HG03135 (cell line): ENCODE measurements at regions not wholly inside any gene's neighbourhood (a gene's known extent, or its start where the extent isn't known, plus 50 kb on each side); places are given as distances from the start of the nearest gene placed in this dataset.

ENCODE experiments used
- ATAC-seq: cut with Tn5 transposase; IDR thresholded peaks from one replicate; pipeline ENCODE4 v1.9.1; 2021; ENCODE audit warnings: mild to moderate bottlenecking, moderate library complexity; ENCODE audit not compliant: unreplicated experiment

DNA sequence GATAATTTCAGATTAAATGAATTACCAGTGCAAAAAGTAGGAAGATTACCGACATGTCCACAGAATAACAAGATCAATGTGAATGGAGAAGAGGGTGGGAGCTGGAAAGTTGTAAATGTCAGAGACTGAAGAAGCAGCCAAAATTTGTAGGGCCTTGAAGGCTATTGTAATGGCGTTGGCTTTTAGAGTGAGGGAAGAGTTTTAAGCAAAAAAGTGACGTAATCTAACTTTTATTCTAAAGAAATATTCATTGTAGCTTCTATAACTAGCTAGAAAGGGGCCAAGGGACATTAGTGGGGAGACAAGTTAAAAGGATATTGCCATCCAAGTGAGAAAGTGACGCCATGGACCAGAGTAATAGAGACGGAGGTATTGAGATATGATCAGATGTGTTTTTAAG is 63.3 kb upstream of the PCDH7 start:
- ATAC-seq = no peak

DNA sequence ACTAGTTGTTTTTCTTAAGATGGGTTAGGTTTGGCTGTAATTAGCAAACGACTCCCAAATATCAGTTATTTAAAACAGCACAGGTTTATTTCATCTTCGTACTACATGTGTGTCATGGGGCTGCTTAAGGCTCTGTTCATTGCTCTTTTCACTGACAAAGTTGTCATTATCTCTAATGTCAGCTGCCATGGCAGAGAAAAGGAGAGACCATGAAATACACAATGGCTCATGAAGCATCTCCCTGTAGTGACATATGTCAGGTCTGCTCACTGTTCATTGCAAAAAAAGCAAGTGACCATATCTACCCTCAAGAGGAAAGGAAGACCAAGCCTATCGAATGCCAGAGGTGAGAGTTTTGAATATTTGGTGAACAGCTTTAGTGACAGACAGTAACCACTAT is 52.2 kb upstream of the PCDH7 start:
- no peak for ATAC-seq

DNA sequence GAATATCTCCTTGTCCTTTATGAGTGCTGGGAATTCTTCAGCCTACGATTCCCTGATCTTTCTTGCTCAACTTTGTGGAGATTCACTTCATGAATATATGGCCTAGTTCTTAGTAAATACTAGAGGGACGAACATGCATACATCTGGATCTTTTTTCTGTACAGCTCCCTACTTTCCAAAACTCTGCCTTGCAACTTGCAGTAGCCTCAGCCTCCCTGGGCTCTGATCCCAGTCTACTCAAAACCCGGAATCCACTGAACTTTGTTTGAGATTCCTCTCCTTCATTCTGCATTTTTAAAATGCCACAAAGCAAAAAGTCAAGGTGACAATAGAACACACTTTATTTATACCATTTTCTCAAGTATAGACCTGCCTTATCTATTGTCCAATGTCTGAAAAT is 50.0 kb upstream of the PCDH7 start:
- ATAC-seq = no peak
